Cardiac fibroblast (primary cell): ENCODE measurements at regions not wholly inside any gene's neighbourhood (a gene's known extent, or its start where the extent isn't known, plus 50 kb on each side); places are given as distances from the start of the nearest gene placed in this dataset.

Experiments used
- DNase-seq, 2 donors: peaks; one replicate each; pipeline versions ENCODE4 v3.0.0 to v3.0.0-alpha.2; 2010; ENCODE audit warnings: low read depth in 2 of 2
- H3K4me3 ChIP-seq, 2 donors: replicated peaks in 1 of 2; 1 replicate in 1 of 2; 2 replicates in 1 of 2; pipeline ENCODE4 v1.5.1; 2011; ENCODE audit warnings: low read depth in 2 of 2, low read length in 2 of 2, mild to moderate bottlenecking in 2 of 2, moderate library complexity in 1 of 2
- TF ChIP-seq, protein P1 (sequence below): IDR thresholded peaks from one replicate; pipeline ENCODE4 v1.5.1; 2011; ENCODE audit warnings: low read depth, mild to moderate bottlenecking, low read length, inconsistent platforms

DNA sequence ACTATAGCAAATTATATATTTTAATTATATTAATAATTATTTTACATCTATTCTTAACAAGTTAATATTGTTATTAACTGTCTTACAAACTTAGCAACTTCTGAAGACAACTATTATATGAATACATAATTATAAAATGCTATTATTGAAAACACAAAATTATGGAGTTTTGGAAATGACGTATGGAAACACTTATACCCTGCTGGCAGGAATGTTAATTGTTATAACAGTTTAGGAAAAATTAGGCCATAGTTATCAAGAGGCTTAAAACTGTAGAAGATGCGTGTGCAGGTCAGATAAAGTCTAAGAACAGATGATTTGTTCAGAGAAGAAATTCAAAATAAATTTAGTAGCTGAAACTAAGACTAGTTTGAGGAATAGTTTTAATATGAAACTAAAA is 211.7 kb downstream of the FAT4 start:
- no peak for DNase-seq
- no peak overlapping the region for H3K4me3 ChIP-seq
- TF ChIP-seq, protein P1, sequence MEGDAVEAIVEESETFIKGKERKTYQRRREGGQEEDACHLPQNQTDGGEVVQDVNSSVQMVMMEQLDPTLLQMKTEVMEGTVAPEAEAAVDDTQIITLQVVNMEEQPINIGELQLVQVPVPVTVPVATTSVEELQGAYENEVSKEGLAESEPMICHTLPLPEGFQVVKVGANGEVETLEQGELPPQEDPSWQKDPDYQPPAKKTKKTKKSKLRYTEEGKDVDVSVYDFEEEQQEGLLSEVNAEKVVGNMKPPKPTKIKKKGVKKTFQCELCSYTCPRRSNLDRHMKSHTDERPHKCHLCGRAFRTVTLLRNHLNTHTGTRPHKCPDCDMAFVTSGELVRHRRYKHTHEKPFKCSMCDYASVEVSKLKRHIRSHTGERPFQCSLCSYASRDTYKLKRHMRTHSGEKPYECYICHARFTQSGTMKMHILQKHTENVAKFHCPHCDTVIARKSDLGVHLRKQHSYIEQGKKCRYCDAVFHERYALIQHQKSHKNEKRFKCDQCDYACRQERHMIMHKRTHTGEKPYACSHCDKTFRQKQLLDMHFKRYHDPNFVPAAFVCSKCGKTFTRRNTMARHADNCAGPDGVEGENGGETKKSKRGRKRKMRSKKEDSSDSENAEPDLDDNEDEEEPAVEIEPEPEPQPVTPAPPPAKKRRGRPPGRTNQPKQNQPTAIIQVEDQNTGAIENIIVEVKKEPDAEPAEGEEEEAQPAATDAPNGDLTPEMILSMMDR: peak; percentile 11

DNA sequence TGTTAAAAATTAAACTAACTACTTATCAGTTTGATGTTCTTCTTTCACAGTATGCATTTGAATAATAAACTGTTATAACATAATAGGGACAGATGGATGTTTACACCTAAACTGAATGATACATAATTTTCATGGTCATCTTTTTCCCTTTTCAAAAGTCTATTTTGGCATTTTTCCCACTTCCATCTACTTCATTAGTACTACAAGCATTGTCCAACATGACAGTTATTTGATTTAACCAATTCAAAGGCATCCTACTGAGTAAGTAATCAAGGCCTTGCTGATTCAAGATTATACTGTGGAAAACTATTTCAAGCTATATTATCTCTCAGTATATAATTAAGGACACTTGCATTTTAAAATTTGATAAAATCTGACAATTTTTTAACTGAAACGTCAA is 212.9 kb downstream of the FAT4 start:
- DNase-seq: no peak
- TF ChIP-seq, protein P1: no peak
- no peak overlapping the region for H3K4me3 ChIP-seq

DNA sequence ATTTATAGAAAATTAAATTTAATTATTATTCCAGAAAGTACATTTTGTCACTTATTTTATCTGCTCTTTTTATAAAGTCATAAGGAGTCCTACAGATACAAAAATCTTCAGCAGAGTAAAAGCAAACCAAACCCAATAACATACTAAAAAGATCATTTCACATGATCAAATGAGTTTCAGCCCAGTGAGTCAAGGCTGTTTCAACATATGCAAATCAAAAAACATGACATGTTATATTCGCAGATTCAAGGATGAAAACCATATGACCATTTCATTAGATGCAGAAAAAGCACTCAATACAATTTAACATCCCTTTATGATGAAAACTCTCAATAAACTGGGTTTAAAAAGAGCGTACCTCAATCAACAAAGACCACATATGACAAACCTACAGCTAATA is 214.3 kb downstream of the FAT4 start:
- no peak overlapping the region for H3K4me3 ChIP-seq
- TF ChIP-seq, protein P1: no peak
- peak in 1 of 2 donors; percentile 14 for DNase-seq

DNA sequence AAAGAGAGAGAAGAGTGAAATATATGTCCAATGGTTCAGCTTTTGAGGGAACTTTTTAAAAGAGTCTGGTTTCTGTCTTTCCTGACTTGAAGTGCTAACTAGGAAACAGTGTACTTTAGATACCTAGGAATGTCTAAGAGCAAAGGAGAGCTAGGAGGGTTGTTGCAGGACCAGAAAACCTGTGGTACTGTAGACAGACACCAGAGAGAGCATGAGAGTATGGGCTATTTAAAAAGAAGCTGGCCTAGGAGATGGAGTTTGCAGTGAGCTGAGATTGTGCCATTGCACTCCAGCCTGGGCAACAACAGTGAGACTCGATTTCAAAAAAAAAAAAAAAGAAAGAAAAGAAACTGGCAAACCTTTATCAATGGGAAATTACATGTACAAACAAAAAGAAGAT is 223.9 kb downstream of the FAT4 start:
- no peak overlapping the region for H3K4me3 ChIP-seq
- TF ChIP-seq, protein P1: no peak
- peak in 1 of 2 donors; percentile 41 for DNase-seq

DNA sequence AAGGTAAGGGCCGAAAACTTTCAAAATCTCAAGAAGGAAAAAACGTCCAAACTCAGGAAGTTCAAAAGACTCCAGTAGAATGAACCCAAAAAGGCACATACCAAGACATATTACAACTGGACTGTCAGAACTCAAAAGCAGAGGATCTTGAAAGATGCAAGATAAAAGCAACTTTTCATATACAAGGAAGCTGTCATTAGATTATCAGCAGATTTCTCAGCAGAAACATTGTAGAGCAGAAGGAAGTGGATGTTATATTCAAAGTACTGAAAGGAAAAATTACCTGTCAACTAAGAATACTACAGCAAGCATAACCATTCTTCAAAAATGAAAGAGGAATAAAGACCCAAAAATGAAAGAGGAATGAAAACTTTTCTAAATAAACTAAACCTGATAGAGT is 224.9 kb downstream of the FAT4 start:
- TF ChIP-seq, protein P1: no peak
- no peak overlapping the region for H3K4me3 ChIP-seq
- DNase-seq: no peak

DNA sequence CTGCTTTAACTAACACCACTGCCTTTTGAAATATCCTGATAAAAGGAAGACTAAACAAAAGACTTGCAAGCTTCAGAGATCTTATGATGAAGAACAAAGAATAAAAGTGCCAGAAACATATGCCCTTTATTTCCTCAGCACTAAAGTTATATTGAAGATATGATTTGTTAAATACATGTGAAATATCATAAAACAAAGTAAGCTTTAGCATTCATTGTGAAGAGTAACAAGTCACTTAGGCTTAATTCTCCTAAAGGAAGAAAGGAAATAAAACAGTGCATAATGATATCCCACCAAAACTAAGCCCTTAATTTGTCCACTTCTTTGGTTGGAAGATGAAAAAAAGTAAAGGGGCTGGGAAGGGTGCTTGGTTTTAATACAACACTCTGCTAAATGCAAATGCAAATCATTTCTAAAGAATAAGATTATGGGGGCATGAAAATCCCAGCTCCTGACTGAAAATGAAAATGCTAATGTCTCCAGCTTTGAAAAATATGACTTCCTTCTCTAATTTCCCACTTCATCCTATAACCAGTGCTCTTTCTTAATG is 227.2 kb downstream of the FAT4 start:
- TF ChIP-seq, protein P1: no peak
- no peak for DNase-seq
- H3K4me3 ChIP-seq: no peak overlapping the region

DNA sequence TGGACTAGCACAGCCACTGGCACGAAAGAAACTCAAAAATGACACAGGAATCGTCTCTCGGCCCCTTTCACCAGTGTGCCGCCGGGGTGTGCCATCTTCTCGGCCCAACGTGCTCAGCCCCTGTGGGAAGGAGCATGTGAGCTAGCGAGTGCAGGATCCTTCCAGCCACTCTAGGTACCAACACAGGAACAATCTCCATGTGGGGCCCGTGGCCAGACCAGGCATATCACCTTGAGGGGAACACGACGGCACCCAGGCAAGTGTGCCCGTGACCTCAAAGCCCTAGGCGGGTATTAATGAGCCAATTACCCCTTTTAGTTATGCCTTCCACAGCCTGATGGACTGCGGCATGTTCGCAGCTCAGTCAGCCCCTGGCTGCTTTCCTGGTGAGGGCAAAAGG is 231.5 kb downstream of the FAT4 start:
- no peak for DNase-seq
- H3K4me3 ChIP-seq: no peak overlapping the region
- TF ChIP-seq, protein P1: no peak
